ENCODE measurements at regions not wholly inside any gene's neighbourhood (a gene's known extent, or its start where the extent isn't known, plus 50 kb on each side); places are given as distances from the start of the nearest gene placed in this dataset.
"Not testable (repeated sequence)": the region's sequence is repeated elsewhere in the genome, so short reads cannot be mapped to it uniquely, and the experiment has no call there.

DNA sequence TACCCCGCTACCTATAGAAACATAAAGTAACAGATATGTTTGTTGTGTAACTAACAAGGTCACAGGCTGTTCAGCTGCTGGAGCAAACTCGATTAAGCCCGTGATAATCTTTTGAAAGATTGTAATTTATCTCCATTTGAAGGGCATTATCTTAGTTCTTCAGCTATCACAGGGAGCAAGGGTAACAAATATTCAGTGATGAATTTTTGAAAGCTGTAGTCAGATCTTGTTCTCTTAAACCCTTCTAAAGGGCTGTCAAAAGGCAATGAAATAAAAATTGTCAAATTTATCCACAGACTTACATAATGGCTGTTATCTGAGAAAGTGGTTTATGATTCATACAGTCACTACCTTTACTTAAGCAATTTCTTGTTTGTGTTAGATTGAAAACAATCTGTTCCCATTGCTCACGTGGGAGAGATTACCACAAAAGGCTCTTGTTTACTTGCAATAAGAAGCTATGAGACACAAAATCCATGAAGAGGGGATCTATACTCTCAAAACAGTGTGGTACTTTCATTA lies 78.3 kb upstream of the ZNF608 start:
- Mint-ChIP-seq H3K4me1 (ENCODE audit: low read depth) (no peaks in the 10 kb centered on the region), H3K9me3 (no peaks in the 10 kb centered on the region), H3K4me3 (no peak overlapping the region), H3K36me3 (ENCODE audit: insufficient read depth) (no peaks in the 10 kb centered on the region), H3K27me3 (ENCODE audit: low read depth) (no peaks in the 10 kb centered on the region)
- no peak for ATAC-seq
- no peak for DNase-seq

DNA sequence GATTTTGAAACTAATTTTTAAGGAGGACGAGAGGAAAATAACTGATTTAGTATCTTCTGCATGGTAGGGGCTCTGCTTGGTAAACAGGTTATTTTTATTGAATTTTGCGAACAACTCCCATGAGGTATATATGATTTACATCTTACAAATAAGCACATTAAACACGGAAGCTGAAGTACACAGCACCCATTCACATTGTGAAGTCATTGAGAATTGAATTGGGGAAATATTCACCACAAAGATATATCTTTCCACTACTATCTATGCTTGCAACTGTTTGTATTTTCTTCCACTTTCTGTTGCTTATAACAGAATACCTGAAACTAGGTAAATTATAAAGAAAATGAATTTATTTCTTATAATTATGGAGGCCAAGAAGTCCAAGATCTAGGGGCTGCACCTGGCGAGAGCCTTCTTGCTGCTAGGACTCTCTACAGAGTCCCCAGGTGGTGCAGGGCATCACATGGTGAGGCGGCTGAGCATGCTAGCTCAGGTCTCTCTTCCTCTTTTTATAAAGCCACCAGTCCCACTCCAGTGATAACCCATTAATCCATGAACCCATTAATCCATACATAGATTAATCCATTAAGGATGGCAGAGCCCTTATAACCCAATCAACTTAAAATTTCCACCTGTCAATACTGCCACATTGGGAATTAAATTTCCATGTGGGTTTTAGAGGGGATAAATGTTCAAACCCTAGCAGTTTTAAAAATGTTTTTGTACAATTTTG lies 79.0 kb upstream of the ZNF608 start:
- no peaks in the 10 kb centered on the region for H3K9me3 Mint-ChIP-seq
- DNase-seq: no peak
- H3K36me3 Mint-ChIP-seq (ENCODE audit: insufficient read depth): no peaks in the 10 kb centered on the region
- no peaks in the 10 kb centered on the region for H3K4me1 Mint-ChIP-seq (ENCODE audit: low read depth)
- no peaks in the 10 kb centered on the region for H3K27me3 Mint-ChIP-seq (ENCODE audit: low read depth)
- ATAC-seq: no peak
- H3K4me3 Mint-ChIP-seq: no peak overlapping the region

DNA sequence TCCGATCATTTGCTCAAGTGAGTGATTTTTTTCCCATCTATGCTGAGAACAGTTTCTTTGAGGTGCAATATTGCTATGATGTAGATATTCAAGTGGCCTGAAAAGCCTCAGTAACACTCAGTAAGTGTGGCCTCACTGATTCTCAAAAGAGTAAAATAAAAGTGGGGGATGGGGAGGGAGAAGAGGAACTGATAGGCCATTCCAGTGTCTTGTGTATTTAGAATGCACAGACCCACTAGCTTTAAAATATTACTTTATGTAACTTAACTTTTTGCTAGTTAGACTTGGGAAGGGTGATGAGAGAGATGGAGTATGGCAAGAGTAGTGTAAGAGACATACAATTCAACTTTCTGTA lies 79.5 kb upstream of the ZNF608 start:
- ATAC-seq (no peak), DNase-seq (no peak)
- no peaks in the 10 kb centered on the region for H3K9me3 Mint-ChIP-seq
- no peaks in the 10 kb centered on the region for H3K36me3 Mint-ChIP-seq (ENCODE audit: insufficient read depth)
- no peaks in the 10 kb centered on the region for H3K27me3 Mint-ChIP-seq (ENCODE audit: low read depth)
- no peaks in the 10 kb centered on the region for H3K4me1 Mint-ChIP-seq (ENCODE audit: low read depth)
- H3K4me3 Mint-ChIP-seq: no peak overlapping the region

DNA sequence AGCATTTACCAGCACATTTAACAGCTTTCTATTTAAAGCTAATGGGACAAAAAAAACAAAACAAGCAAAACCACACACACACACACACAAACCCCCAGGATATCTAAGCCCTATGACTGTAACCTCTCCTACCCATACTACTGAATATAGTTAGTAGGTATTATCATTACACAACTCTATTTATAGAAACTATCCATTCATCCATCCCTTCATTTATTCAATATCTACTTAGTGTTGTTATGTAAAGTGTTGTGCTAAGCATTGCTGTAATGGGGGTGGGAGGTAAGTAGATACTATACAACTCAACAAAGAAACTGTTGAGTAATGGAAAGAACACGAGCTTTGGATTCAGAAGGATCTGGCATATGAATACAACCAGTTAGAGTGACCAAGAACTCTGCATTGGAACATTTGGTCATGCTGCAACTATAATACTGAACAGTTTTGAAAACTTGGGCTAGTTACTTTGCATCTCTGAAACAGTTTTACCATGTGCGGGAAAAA lies 82.3 kb upstream of the ZNF608 start:
- H3K4me1 Mint-ChIP-seq (ENCODE audit: low read depth): no peaks in the 10 kb centered on the region
- H3K27me3 Mint-ChIP-seq (ENCODE audit: low read depth): no peaks in the 10 kb centered on the region
- no peaks in the 10 kb centered on the region for H3K9me3 Mint-ChIP-seq
- H3K4me3 Mint-ChIP-seq: no peak overlapping the region
- ATAC-seq (no peak), DNase-seq (no peak)
- no peaks in the 10 kb centered on the region for H3K36me3 Mint-ChIP-seq (ENCODE audit: insufficient read depth)

DNA sequence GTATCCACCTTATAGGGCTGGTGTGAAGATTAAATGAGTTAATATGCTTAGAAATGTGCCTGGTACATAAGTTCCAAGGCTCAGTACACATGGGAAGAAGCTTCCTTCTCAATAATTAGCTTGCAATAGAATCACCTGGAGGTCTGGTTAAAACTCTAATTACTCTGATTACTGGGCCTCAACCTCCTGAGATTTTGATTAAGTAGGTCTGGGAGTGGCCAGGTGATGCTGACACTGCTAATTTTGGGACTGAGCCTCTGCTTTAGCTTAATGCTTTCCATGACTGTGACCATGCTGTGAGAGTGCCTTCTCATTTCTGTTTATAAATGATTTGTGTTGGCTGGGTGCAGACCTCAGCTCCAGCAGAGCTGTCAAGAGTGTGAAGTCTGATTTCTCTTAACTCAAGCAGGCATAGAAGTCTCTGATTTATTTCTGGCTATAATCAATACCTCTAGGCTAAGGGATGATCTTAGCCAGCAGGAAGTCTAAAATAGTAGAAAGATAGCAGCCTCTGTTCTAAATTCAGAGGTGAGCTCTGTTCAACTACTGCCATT lies 85.3 kb upstream of the ZNF608 start:
- Mint-ChIP-seq H3K36me3 (ENCODE audit: insufficient read depth) (no peaks in the 10 kb centered on the region), H3K9me3 (no peaks in the 10 kb centered on the region), H3K27me3 (ENCODE audit: low read depth) (no peaks in the 10 kb centered on the region), H3K4me3 (no peak overlapping the region), H3K4me1 (ENCODE audit: low read depth) (no peaks in the 10 kb centered on the region)
- no peak for DNase-seq
- ATAC-seq: no peak

DNA sequence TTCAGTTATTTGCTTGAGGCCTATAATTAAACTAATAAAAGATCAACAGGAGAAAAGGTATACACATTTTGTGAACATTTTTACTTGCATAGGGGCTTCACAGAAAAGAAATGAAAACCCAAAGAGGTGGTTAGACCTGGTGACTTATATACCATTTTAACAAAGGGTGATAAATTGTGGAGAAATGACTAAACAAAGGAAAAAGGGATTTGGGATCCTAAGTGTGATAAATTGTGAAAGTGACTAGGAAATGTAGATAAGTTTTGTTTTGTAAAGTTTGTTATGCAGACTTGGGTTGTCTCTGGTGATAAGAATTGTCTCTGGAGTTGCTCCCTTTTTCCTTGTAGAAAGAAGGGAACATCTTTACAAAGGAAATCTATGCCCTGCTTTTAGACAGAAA lies 86.1 kb upstream of the ZNF608 start:
- no peaks in the 10 kb centered on the region for H3K36me3 Mint-ChIP-seq (ENCODE audit: insufficient read depth)
- H3K9me3 Mint-ChIP-seq: no peaks in the 10 kb centered on the region
- ATAC-seq (no peak), DNase-seq (no peak)
- H3K27me3 Mint-ChIP-seq (ENCODE audit: low read depth): no peaks in the 10 kb centered on the region
- H3K4me3 Mint-ChIP-seq: no peak overlapping the region
- no peaks in the 10 kb centered on the region for H3K4me1 Mint-ChIP-seq (ENCODE audit: low read depth)

DNA sequence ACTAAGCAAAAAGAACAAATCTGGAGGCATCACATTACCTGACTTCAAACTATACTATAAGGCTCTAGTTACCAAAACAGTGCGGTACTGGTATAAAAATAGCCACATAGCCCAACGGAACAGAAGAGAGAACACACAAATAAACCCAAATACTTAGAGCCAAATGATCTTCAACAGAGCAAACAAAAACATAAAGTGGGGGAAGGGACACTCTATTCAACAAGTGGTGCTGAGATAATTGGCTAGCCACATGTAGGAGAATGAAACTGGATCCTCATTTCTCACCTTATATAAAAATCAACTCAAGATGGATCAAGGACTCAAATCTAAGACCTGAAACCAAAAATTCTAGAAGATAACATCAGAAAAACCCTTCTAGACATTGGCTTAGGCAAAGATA lies 89.9 kb upstream of the ZNF608 start:
- DNase-seq; H3K9me3 Mint-ChIP-seq; ATAC-seq; H3K27me3 Mint-ChIP-seq (ENCODE audit: low read depth); H3K36me3 Mint-ChIP-seq (ENCODE audit: insufficient read depth); H3K4me3 Mint-ChIP-seq; H3K4me1 Mint-ChIP-seq (ENCODE audit: low read depth): not testable (repeated sequence)

DNA sequence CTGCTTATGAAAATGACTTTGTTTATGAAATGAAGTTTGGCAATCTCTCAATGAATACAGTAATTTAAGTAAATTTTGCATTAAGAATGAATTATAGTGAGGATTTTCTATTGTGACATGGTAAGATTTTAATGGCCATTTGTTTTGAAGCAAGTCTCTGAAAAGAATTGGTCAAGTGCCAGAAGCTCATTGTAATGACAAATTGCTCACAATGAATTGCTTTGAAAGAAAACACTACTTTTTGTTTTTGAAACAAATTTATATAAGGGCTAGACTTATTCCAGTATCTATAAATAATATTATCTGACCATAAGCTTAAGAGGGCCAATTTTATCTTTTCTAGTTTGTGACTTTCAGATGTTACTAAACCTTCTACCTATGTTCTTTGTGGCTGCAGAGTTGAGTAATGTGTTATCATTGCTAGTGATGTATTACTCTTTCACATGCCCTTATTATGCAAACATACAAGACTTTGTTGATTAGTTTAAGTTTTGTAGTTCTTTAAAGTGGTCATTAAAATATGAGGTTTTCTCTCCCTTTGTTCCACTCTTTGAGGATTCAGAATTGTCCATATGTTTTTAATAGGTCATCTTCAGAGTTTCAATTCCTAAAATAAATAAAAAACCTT lies 93.0 kb upstream of the ZNF608 start:
- ATAC-seq: no peak
- Mint-ChIP-seq H3K9me3 (peaks cover 4% of the 10 kb centered on the region), H3K27me3 (ENCODE audit: low read depth) (no peaks in the 10 kb centered on the region), H3K4me3 (no peak overlapping the region), H3K4me1 (ENCODE audit: low read depth) (no peaks in the 10 kb centered on the region), H3K36me3 (ENCODE audit: insufficient read depth) (no peaks in the 10 kb centered on the region)
- DNase-seq: no peak

DNA sequence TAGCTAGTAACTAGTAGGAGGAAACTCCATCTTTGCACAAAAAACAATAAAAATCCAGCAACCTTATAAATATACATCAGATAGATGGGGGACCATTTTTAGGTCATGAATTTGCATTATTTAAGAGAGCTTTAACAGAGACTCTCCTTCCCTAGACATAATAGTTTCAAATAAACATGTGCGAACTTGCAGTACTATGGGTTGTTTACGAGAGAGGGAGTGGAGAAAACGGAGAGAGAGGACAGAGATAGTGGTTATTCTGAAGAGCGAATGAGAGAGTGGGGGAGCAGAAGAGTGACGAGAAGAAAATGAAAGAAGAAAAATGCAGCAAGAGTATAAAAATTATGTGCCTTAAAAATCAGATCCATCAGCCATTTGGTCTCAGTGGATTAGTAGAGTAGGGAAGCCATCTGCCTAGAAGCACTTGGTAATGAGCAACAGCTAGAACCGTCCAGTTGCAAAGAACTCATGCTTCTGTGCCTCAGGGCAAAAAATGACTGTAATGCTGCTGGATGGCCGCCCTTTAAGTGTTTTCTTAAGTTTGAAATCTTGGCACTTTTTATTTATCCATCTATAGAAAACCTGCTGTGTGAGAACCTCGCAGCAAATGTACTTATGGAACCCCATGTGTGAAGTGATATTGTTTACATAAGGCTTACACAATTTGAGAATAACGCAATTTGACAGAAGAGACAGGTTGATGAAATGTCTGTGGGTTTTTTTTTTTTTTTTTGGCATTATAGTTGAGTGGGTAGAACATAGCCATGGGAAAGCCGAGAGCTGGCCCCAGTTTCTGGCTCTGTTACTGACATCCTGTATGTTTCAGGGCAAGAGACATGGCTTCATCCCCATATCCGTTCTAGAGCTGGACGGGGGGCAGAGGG lies 95.6 kb upstream of the ZNF608 start:
- Mint-ChIP-seq H3K4me3 (no peak overlapping the region), H3K4me1 (ENCODE audit: low read depth) (no peaks in the 10 kb centered on the region), H3K27me3 (ENCODE audit: low read depth) (no peaks in the 10 kb centered on the region), H3K36me3 (ENCODE audit: insufficient read depth) (no peaks in the 10 kb centered on the region), H3K9me3 (peaks cover 7% of the 10 kb centered on the region)
- ATAC-seq (no peak), DNase-seq (no peak)

DNA sequence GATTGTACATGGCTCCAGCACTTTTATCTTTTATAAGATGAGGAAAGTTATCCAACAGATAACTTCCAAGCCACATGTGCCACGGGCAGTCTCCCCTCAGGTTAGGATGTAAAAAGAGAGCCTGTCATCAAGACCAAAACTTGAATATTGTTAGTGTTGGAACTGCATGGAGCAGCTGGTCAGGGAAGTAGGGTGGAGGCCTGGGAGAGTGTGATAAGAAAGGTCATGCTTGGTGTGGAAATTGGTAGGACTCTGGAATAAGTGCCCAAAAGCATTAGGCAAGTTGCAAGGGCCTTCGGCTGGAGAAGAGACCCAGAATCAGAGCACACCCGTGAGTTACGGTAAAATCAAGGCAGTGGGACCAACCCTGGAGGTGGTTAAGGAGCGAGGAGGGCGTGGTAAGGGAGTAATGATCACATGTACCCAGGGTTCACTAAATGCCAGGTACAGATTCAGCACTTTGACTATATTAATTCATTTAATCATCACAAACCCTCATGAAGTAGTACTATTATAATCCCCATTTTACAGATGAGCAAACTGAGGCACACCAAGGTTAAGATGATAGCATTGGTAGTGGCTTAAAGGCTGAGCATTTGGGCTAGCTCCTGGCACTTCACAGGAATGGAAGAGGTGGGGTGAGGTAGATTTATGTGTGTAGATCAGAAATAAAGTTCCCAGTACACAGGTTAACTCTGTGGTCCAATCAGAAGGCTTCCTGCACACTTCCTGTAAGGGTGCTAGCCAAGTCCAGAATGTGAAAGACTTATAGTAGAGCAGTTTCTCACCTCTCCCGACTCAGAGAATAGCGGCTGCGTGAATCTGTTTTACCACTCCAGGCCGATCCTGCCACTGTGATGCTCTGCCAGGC lies 96.5 kb upstream of the ZNF608 start:
- Mint-ChIP-seq H3K9me3 (peaks cover 7% of the 10 kb centered on the region), H3K4me3 (no peak overlapping the region), H3K4me1 (ENCODE audit: low read depth) (no peaks in the 10 kb centered on the region), H3K27me3 (ENCODE audit: low read depth) (no peaks in the 10 kb centered on the region), H3K36me3 (ENCODE audit: insufficient read depth) (no peaks in the 10 kb centered on the region)
- ATAC-seq (no peak), DNase-seq (no peak)

DNA sequence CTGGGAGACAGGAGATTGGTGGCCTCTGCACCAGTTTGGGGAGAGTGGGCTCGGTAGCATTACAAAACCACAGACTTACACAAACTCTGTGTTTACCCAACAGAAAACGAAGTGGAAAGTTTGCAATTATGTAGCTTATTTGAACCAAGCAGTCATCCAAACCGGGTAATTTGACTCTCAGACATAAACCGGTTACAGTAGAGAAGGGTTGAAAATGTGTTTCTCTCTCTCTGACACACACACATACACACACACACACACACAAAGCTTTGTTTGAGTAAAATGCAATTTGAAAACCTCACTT lies 97.1 kb upstream of the ZNF608 start:
- Mint-ChIP-seq H3K36me3 (ENCODE audit: insufficient read depth) (no peaks in the 10 kb centered on the region), H3K4me1 (ENCODE audit: low read depth) (no peaks in the 10 kb centered on the region), H3K9me3 (peaks cover 7% of the 10 kb centered on the region), H3K4me3 (no peak overlapping the region), H3K27me3 (ENCODE audit: low read depth) (no peaks in the 10 kb centered on the region)
- no peak for ATAC-seq
- no peak for DNase-seq

DNA sequence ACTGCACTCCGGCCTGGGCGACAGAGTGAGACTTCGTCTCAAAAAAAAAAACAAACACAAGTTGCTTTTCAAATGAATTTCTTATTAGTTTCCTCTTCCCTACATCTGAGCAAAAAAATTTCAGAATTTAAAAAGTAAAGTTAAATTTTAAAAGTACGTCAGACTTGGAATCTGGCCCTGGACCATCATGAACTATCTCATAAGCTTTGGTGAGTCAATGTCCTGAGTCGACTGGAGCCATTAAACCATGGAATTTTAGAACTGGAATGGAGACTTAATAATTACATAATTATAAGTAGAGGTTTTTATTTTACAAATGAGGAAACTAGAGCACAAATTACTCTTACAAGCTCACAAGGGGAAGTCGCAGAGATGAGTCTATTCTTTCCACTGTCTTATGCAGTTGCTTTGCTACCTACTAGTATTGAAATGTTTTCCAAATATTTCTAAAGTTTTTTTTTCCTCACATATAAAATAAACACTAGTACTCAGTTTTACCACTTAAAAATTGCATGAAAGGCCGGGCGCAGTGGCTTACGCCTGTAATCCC lies 98.0 kb upstream of the ZNF608 start:
- Mint-ChIP-seq H3K36me3 (ENCODE audit: insufficient read depth) (no peaks in the 10 kb centered on the region), H3K4me1 (ENCODE audit: low read depth) (no peaks in the 10 kb centered on the region), H3K9me3 (peaks cover 7% of the 10 kb centered on the region), H3K27me3 (ENCODE audit: low read depth) (no peaks in the 10 kb centered on the region), H3K4me3 (no peak overlapping the region)
- ATAC-seq (no peak), DNase-seq (no peak)

DNA sequence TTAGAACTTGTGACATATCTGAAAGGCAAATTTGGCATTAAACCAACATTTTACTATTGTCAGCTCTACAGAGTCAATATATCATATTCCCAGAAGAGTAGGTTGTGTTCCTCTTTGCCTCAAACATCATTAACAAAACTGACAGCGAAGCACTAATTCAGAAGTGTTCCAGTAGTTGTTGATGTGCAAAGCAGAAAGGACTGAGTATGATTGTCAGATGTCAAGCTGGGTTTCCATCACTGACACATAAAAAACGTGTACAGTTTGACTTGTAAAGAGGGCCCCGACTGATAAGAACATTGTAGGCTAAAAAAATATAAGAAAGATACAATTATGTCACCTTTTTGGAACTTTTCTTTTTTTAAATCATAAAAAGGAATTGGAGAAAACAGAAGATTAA lies 101.5 kb upstream of the ZNF608 start:
- Mint-ChIP-seq H3K27me3 (ENCODE audit: low read depth) (no peaks in the 10 kb centered on the region), H3K4me3 (no peak overlapping the region), H3K4me1 (ENCODE audit: low read depth) (no peaks in the 10 kb centered on the region), H3K36me3 (ENCODE audit: insufficient read depth) (no peaks in the 10 kb centered on the region), H3K9me3 (peaks cover 4% of the 10 kb centered on the region)
- no peak for DNase-seq
- ATAC-seq: no peak
